Fibroblast of skin of right quadriceps (primary cell): ENCODE measurements at regions not wholly inside any gene's neighbourhood (a gene's known extent, or its start where the extent isn't known, plus 50 kb on each side); places are given as distances from the start of the nearest gene placed in this dataset.

Experiments used
- DNase-seq: peaks from one replicate; pipeline ENCODE4 v3.0.0-alpha.2; 2013

- DNase-seq = no peak
These were observed 513.5 kb downstream of the DMAC1 start for GRCh38 chr9:7286101-7286500.

- no peak for DNase-seq
These were observed 514.4 kb downstream of the DMAC1 start for GRCh38 chr9:7285199-7285598.

GRCh38 chr9:7284517-7284916, 515.1 kb downstream of the DMAC1 start:
- no peak for DNase-seq

DNA sequence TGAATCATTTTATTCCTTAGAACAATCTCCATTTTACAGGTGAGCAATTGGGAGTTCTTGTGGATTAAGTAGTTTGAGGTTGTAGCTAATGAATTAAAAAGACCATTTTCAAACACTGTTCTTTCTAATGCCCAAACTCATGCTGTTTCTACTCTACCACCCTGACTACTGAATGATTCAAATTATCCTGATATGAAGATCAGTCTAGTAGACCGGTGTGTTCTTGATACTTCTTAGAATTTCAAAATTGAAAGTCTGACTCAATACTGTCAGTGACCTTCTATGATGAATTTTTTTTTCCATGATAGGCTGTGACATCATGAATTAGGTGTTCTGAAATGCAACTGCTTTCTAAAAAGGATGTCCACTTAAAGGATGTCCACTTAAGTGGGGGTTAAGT, 515.5 kb downstream of the DMAC1 start:
- DNase-seq = no peak

GRCh38 chr9:7273575-7273974, 515.8 kb downstream of the KDM4C start:
- DNase-seq = no peak

GRCh38 chr9:7266911-7267595, 509.3 kb downstream of the KDM4C start:
- DNase-seq = no peak

- no peak for DNase-seq
These were observed 507.4 kb downstream of the KDM4C start for GRCh38 chr9:7265181-7265580.

DNA sequence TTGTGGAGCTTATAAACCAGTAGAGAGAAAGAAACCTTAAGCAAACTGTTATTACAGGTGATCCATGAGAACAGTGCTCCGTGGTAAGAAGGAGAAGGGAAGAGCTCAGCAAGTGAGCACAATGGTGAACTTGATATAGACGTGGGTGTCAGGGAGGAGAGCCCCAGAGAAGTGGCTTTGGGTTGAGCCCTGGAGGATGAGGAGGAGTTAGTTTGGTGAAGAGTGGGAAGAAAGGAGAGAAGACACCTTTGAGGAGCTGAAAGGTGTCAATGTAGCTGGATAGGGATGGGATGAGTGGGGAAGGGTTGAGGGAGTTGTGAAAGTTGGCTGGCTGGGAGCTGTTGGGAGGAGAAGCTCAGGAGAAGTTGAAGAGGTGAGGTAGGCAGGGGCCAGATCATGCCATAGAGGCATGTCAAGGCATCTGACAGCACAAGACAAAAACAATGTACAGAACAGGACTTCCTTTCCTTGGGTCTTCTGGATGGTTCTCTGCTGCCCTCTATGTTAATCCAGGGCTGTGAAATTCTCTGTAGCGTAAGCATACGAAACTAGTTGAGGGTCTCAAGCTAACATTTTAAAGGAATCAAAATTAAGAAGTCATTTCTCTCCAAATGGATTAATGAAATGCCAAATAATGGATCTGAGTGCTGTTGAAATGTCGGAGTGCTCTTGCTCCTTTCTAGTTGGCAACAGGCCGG, 501.9 kb downstream of the KDM4C start:
- DNase-seq = no peak

DNA sequence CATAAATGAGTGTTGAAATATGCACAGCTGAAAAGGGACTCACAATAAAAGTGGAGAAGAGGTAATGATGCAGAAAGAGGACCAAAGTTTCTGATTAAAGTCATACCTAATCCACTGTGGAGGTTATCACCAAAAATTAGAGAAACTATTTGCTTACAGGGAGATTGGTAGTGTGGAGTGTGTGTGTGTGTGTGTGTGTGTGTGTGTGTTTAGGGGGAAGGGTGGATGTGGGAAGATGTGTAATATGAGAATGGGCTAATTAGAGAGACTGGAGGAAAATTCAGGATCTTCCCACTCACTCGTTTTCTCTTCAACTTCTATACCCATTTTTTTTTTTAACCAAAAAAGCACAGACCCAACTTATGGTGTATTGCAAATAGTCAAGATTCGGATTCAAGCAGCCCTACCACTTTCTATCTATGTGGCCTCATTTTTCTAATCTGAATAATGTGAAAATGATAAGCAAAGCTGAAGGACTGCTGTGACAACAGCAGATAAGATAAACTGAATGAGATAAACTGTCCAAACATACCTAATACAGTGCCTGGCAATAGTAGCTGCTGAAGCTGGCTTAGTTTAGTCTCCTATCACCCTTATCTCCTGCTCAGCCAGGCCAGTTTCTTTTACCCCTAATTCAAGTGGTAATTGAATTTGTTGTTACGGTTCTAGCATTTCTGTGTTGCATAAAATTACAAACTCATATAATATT, 501.1 kb downstream of the KDM4C start:
- no peak for DNase-seq

DNA sequence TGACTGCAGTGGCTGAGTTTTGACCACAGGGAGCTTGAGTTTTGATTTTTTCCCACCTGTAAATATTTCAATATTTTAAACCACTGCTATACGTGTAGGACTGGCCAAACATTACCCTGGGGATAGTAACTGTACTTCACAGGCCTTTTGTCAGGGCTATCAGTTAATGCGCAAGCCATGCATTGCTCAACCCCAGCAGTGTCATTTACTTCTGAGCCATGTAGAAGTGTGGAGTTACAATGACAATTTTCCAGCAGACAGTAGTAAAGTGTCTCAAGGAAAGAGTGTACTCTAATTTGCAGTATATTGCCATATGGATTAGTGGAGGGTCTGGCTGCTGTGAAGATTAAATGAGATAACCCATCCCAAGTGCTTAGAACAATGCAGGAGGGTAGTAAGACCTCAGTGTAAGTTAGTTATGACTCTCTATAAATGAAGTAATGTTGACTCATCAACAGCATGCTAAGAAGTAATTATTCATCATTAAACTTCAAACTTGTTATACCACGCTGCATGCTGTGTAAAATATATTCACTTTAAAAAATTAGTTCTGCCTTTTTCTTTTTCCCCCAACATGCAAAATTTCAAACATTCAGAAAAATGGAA, 489.2 kb downstream of the KDM4C start:
- DNase-seq = peak; percentile 25

GRCh38 chr9:7245976-7246580, 488.3 kb downstream of the KDM4C start:
- no peak for DNase-seq

- no peak for DNase-seq
These were observed 486.1 kb downstream of the KDM4C start for GRCh38 chr9:7243838-7244237.

GRCh38 chr9:7242126-7242525, 484.4 kb downstream of the KDM4C start:
- no peak for DNase-seq

- no peak for DNase-seq
These were observed 483.9 kb downstream of the KDM4C start for GRCh38 chr9:7241694-7242093.

DNA sequence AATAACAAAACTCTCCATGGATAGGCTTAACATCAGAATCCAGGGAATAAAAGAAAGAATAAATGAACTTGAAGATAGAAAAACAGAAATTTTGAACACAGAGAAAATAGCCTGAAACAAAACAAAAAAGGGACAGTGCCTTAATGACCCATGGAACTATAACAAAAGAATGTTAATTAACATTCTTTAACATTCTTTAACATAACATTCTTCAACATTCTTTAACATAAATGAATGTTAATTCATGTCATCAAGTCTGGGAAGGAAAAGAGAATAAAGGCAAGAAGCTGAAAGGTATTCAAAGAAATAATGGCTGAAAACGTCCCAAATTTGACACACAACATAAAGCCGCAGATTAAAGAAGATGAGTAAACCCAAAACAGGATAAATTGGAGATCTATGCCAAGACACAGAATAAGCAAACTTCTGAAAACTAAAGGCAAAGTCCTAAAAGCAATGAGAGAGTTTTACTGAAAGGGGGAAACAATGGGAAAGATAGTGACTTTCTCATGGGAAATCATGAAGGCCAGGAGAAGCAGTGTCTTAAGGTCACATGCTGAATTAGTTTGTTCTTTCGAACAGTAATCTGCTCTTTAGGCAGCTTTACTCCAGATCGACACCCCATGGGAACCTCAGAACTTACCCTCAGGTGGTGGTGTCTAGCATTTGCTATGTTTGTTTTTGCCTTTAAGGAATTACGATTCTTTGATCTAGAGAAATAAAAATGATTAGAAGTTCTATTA, 483.0 kb downstream of the KDM4C start:
- DNase-seq = no peak

DNA sequence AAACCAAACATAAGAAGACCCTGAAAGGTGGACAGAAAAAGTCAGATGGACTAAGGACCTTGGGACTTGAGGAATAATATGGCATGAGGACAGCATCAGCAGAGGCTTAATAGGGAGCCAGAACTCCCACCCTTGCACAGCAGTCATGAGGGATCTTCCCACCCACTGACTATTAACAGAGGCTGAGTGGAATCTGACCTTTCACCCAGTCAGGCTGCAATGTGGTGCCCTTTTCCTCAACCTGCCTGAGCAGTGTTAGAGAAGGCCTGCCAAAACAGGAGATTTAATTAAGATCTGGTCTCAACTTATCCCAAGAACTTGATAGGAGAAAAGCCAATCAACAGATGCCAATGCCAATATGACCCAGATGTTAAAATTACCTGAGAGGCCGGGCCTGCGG, 481.9 kb downstream of the KDM4C start:
- DNase-seq = no peak

GRCh38 chr9:7238247-7238637, 480.5 kb downstream of the KDM4C start:
- no peak for DNase-seq

DNA sequence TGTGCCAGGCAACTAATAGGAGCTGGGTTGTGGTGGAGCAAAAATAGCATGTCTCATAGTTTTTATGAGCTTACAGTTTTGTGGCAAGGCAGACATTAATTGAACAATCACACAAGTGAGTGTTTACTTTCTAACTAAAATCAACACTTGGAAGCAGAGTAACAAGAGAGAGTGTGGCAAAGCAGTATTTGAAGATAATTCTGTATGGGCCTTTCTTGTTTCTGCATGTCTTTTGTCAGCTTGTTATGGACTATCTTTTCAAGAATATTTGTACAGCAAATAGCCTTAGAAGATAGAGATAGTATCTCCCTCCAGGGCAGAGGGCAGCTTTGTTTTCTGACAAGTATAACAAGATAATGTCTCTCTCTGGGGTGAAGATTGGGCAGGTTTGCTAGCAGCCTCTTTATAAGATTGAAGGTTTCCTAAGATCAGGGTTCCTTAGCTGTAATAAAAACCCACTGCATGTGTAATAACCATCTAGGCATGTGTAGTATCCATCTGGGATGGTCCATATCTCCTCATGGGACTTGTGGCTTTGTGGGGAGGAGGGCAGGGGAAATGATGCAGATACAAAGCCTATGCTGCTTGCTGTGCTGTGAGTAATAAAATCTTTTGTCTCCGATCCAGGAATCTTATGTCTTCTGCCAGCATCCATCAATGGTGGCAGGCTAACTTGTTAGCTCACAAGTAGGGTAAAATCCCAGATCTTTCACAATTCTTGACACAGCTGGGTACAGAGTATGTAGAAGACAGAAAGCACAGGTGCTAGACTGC, 479.9 kb downstream of the KDM4C start:
- peak; percentile 89 for DNase-seq

GRCh38 chr9:7236186-7236585, 478.4 kb downstream of the KDM4C start:
- DNase-seq = no peak

GRCh38 chr9:7234144-7234543, 476.4 kb downstream of the KDM4C start:
- peak; percentile 14 for DNase-seq

GRCh38 chr9:7229571-7229970, 471.8 kb downstream of the KDM4C start:
- no peak for DNase-seq

DNA sequence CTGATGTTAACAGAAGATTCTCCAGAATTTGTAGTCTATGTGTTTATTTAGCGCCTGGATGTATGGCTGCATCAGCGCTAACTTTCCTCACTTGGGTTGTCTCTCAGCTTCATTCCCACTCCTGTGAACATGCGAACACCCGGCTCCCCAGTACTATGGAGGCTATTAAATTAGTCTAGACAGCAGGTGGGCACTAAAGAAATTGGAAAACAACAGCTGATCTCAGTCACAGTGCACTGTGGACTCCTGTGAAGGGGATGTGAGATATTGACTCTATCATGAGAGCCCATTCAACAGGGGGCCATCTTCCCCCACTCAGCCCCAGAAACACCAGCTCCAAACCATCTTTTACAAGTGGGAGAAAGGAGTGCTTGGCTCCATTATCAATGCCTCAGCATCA, 471.0 kb downstream of the KDM4C start:
- DNase-seq = no peak
